CD4-positive, alpha-beta T cell treated with Interleukin-2 at 100 ng/mL for 4 hours (primary cell): ENCODE measurements at regions not wholly inside any gene's neighbourhood (a gene's known extent, or its start where the extent isn't known, plus 50 kb on each side); places are given as distances from the start of the nearest gene placed in this dataset.

ENCODE experiments used
- DNase-seq: peaks from one replicate; pipeline ENCODE4 v3.0.0-alpha.2; 2020; ENCODE audit warnings: low spot score

GRCh38 chr1:232278925-232279324 lies 351.0 kb downstream of the SIPA1L2 start:
- no peak for DNase-seq

DNA sequence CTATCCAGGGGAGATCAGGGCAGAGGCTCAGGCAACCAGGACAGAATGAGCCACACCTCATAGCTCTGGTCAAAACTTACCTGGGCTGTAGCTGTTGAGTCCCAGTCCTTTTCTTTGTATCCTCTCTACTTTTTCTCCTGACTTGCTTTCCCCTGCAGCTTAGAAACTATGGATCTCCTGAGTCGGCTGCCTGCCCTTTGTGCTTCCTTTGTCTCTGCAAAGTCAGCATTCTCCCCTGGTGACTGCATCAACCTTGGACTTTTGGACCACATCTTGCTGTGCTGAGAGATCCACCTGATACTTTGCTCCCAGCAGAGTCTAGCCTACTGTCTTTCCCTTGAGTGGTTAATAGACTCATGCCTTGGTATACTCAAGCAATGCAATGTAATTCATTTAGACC lies 353.3 kb downstream of the SIPA1L2 start:
- no peak for DNase-seq

DNA sequence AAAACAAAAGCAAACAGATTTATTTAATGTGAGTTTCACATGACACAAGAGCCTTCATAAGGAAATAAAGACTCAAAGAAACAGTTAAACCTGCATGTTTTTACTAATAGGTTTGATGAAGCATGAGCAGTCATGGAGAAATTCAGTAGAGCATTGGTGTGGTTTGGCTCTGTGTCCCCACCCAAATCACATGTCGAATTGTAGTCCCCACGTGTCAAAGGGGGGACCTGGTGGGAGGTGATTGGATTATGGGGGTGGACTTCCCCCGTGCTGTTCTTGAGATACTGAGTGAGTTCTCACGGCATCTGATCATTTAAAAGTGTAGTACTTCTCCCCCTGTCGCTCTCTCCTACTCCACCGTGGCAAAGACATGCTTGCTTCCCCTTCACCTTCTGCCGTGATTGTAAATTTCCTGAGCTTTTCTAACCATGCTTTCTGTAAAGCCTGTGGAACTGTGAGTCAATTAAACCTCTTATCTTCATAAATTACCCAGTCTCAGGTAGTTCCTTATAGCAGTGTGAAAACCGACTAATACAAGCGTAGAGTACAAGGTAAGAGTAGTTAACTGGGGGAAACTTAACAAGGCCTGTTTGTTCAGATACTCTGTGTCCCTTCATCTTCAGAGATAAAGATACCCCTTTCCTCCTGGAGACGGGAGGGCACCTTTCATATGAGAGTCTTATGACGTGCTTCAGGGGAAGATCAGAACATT lies 354.8 kb downstream of the SIPA1L2 start:
- no peak for DNase-seq

DNA sequence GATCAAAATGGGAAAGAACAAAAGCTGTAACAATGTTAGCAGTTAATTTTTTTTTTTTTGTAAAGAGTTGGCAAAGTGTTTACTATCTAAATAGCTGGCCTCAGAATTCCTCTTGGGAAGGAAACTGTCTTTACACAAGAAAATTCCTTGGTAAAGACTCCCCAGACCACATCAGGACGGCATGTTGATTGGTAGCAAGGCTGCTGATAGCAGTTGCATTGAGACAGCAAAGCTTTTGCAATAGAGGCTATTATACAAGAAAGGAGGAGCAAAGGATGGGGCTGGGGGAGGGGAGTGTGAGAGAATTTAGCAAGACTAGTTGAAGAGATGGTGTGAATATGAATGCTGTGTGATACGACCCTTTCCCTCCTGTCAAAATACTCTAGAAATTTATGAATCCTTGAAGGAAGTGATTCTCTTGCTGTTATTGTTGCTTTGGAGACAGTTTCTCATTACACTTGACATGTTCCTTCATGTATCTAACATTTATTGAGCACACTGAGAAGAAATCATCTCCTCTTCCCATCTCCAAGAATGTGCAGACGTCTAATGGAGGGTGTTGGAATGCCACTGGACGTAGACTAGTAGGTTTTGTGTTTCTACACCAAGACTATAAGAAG lies 355.6 kb downstream of the SIPA1L2 start:
- DNase-seq, result no peak

DNA sequence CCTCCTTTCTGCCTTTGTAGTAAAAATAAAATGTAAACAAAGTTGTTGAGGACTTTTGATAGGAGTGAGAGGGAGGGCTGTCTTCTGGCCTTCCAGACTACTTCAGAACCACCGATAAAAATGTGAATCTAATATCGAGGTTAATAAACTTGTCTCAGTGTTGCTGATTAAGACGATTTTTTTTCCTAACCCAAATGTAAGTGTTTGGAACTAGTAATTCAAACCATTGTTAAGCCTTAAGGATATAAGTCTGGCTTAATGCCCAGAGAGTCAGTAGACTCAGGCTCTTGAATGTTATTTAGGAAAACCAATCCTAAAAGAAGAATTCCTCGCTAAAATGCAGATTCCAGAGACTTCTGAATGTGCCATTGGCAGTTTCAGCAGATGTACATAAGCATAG lies 356.9 kb downstream of the SIPA1L2 start:
- no peak for DNase-seq

DNA sequence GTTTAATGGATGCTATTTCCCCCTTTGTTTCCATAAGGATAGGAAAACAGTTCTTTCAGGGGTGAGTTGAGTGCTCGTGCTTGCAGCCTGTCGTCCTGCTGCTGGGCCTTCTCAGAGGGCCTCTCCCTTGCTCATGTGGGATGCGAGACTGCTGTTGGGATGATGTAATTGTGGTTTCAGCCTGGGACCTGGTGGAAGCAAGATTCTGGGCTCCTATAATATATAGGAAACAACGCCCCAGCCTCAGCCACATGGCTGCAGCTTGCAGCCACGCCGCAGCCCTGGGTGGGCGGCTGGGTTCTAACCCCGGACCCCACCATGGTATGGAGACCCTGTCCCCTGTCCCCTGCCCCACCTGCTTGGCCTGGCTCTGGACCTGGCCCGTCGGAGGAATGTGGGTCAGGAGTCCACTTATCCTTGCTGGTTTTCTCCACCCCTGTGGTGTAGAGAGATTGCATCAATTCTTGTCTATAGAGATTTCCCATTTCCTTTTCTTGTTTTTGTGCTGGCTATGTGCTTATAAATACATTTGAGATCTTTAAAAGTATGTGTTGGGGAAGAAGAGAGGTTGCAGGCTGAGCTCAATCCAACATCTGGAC lies 357.8 kb downstream of the SIPA1L2 start:
- no peak for DNase-seq

GRCh38 chr1:232271299-232271698 lies 358.6 kb downstream of the SIPA1L2 start:
- DNase-seq, result no peak

DNA sequence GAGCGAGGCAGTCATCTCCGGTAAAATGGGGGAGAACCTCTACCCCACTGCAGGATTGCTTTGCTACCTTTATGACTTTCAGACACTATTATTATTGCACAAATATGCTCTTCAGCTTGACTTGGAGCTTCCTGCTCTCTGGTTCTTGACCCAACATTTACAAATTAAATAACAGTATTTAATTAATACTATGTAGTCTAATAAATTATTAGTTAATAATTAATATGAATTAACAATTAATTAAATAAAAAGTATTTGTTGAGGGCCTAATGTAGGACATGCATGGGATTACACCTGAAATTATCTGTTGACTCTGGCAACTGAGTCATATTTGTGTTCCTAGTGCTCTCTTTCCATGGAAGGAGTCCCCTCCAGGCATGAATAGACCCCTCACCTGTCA lies 359.9 kb downstream of the SIPA1L2 start:
- DNase-seq, result no peak

DNA sequence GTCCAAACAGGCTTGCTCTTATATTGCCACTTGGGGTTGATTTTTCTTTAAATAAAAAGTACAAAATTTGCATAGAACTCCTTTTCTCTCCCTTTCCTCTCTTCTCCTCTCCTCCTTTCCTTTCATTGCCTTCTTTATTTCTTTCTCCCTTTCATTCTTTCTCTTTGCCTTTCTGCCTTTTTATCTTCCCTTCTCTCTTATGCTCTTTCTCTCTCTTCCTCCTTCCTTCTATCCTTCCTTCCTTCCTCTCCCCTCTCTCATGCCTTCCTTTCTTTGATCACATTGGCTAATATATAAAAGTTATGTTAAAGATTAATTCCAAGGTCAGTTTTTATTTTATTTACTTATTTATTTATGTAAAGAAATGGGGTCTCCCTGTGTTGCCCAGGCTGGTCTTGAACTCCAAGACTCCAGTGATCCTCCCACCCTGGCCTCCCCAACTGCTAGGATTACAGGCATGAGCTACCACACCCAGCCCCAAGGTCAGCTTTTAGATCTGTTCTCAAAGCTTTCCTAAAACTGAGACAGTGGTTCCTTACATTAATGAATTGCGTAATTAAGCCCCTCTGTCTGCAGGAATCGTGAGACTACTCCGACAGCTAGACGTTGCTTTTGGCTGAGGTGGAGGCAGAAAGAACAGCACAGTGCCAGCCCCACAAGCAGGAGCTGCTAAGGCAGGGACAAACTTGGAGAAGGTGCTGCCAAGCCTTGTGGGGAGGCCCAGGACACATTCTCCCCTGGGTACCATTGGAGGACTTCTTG lies 361.9 kb downstream of the SIPA1L2 start:
- DNase-seq, result no peak

DNA sequence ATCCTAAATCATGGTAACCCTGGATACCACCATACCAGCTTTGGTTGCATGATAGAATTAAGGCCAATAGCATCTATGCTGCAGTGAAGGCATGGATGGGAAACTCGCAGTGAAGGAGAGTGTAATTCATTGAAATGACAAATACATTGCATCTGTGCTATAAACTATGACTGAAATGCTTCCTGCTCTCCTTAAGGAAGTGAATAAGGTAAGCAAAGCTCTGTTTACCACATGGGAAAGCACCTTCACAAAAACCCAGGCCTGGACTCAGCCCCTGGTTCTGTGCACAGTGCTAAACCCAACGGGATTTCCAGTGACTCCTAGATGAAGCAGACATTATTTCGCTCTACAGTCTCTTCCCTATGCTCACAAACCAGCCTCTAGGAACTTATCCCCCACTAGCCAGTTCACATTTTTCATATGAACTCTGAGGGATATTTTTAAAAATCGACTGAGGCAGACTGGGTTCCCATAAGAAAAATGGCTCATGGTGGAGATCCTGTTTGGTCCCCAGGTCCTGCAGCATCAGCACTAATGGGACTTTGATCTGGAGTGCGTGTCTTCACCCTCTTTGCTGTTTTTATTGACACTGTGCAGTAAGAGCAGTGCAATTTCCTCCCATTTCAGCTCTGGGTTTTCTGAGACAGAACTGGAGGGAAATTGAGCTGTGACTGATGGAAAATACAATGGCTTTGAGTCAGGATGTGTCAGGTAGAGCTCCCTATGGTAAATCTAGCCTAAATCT lies 362.7 kb downstream of the SIPA1L2 start:
- DNase-seq, result no peak

GRCh38 chr1:232263452-232263851 lies 366.5 kb downstream of the SIPA1L2 start:
- no peak for DNase-seq

DNA sequence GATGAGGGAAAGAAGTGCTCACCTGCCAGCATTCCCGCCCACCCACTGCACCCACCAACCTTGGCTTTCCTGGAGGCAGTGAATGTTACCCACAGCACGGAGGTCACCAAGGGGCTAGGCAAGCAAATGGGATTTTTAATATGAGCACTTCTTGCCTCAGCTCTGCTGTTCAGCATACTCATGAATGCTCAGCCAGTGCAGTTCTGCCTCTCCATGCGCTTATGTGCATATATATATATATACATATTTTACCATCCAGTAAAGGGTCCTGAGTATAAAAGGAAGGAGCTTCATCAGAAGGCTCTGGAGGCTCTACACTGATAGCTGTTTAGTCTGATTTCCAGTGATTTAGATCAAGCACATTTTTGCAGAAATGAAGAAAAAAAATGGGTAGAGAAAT lies 366.9 kb downstream of the SIPA1L2 start:
- DNase-seq, result no peak

- DNase-seq, result no peak
Observed at GRCh38 chr1:232260861-232261260, 369.1 kb downstream of the SIPA1L2 start.

GRCh38 chr1:232260045-232260444 lies 369.9 kb downstream of the SIPA1L2 start:
- DNase-seq, result no peak

- no peak for DNase-seq
Observed at GRCh38 chr1:232259333-232259732, 370.6 kb downstream of the SIPA1L2 start.

DNA sequence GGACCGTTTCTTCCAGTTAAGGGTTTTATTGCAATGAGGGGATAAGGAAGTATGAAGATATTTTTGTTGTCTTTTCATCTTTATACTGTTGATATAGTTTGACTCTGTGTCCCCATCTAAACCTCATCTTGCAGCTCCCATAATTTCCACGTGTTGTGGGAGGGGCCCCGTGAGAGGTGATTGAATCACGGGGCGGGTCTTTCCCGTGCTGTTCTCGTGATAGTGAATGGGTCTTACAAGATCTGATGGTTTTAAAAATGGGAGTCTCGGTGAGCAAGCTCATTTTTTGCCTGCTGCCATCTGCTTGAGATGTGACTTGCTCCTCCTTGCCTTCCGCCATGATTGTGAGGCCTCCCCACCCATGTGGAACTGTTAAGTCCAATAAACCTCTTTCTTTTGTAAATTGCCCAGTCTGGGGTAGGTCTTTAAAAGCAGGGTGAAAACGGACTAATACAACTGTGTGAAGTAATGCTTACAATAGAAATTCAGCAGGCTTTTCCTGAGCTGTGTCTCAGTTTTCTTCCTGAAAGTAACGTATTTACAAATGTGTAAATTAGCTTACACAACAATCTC lies 377.3 kb downstream of the SIPA1L2 start:
- no peak for DNase-seq

DNA sequence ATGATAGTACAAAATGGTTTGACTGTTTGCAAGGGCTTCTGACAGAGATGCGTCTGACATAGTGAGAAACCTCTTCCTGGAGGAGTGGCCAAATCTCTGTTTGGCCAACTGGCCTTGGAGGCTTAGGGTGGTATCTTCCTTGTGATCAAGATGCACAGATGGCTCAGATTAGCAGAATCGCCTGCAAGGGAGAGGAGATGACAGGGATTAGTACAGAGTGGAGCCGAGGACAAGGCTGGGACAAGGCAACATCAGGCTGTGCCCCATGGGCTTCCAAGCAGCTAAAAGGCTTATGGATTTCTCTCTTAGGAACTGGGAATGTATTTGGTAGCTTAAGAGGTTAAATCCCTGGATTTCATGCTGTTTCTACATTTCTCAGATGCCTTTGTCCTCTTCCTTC lies 379.1 kb downstream of the SIPA1L2 start:
- no peak for DNase-seq

GRCh38 chr1:232249861-232250777 lies 379.8 kb downstream of the SIPA1L2 start:
- DNase-seq, result no peak

GRCh38 chr1:232249339-232249738 lies 380.6 kb downstream of the SIPA1L2 start:
- DNase-seq, result no peak

GRCh38 chr1:232248276-232248820 lies 381.6 kb downstream of the SIPA1L2 start:
- DNase-seq, result no peak
